ENCODE measurements at regions not wholly inside any gene's neighbourhood (a gene's known extent, or its start where the extent isn't known, plus 50 kb on each side); places are given as distances from the start of the nearest gene placed in this dataset.

- in situ Hi-C loops (cut with MboI; ENCODE audit: low pct_unique_long_range_greater_than_20kb, low sequenced_read_pairs, unreplicated experiment), result no loop called here
- no peak for TF ChIP-seq CTCF (IDR thresholded peaks at IDR 0.05; ENCODE audit: extremely low read depth, insufficient read depth, missing control alignments)
- DNase-seq (ENCODE audit: low spot score), result no peak
Measured at GRCh38 chr20:48166082-48166835, 381.0 kb upstream of the SULF2 start.

- TF ChIP-seq CTCF (IDR thresholded peaks at IDR 0.05; ENCODE audit: extremely low read depth, insufficient read depth, missing control alignments), result no peak
- in situ Hi-C loops (cut with MboI; ENCODE audit: low pct_unique_long_range_greater_than_20kb, low sequenced_read_pairs, unreplicated experiment), result no loop called here
- no peak for DNase-seq (ENCODE audit: low spot score)
Measured at GRCh38 chr20:48165401-48165685, 380.1 kb upstream of the SULF2 start.

- no peak for DNase-seq (ENCODE audit: low spot score)
- in situ Hi-C loops (cut with MboI; ENCODE audit: low pct_unique_long_range_greater_than_20kb, low sequenced_read_pairs, unreplicated experiment), result no loop called here
- TF ChIP-seq CTCF (IDR thresholded peaks at IDR 0.05; ENCODE audit: extremely low read depth, insufficient read depth, missing control alignments), result no peak
Measured at GRCh38 chr20:48164566-48165400, 379.5 kb upstream of the SULF2 start.

GRCh38 chr20:48164034-48164433 lies 378.8 kb upstream of the SULF2 start:
- no peak for TF ChIP-seq CTCF (IDR thresholded peaks at IDR 0.05; ENCODE audit: extremely low read depth, insufficient read depth, missing control alignments)
- in situ Hi-C loops (cut with MboI; ENCODE audit: low pct_unique_long_range_greater_than_20kb, low sequenced_read_pairs, unreplicated experiment), result no loop called here
- no peak for DNase-seq (ENCODE audit: low spot score)

- in situ Hi-C loops (cut with MboI; ENCODE audit: low pct_unique_long_range_greater_than_20kb, low sequenced_read_pairs, unreplicated experiment), result no loop called here
- TF ChIP-seq CTCF (IDR thresholded peaks at IDR 0.05; ENCODE audit: extremely low read depth, insufficient read depth, missing control alignments), result no peak
- DNase-seq (ENCODE audit: low spot score), result no peak
Measured at GRCh38 chr20:48163505-48163904, 378.2 kb upstream of the SULF2 start.

- TF ChIP-seq CTCF (IDR thresholded peaks at IDR 0.05; ENCODE audit: extremely low read depth, insufficient read depth, missing control alignments), result no peak
- no peak for DNase-seq (ENCODE audit: low spot score)
- in situ Hi-C loops (cut with MboI; ENCODE audit: low pct_unique_long_range_greater_than_20kb, low sequenced_read_pairs, unreplicated experiment), result no loop called here
Measured at GRCh38 chr20:48162621-48163020, 377.3 kb upstream of the SULF2 start.
